ENCODE measurements at regions not wholly inside any gene's neighbourhood (a gene's known extent, or its start where the extent isn't known, plus 50 kb on each side); places are given as distances from the start of the nearest gene placed in this dataset.

GRCh38 chr10:43879162-43879561 lies 230.5 kb upstream of the ZNF32 start (continued):
- TF ChIP-seq ATF2 (IDR thresholded peaks at IDR 0.05; ENCODE audit: low read length): no peak
- no peak for TF ChIP-seq BRCA1 (IDR thresholded peaks at IDR 0.05; ENCODE audit: low read depth, low read length)
- no peak for TF ChIP-seq SP1 (IDR thresholded peaks at IDR 0.05; ENCODE audit: low read depth, low read length)
- TF ChIP-seq RFX5 (IDR thresholded peaks at IDR 0.05; ENCODE audit: borderline replicate concordance, low read depth, low read length): no peak
- no peak for TF ChIP-seq ASH2L (IDR thresholded peaks at IDR 0.05; ENCODE audit: low read length)

All from H1 (cell line).